HepG2 (cell line): ENCODE measurements at regions not wholly inside any gene's neighbourhood (a gene's known extent, or its start where the extent isn't known, plus 50 kb on each side); places are given as distances from the start of the nearest gene placed in this dataset.

Source experiments
- ATAC-seq: fragments of 200-7000 bp; cut with Tn5 transposase; 3 replicates; pipeline ENCODE4 v1.9.1; 2020; ENCODE audit warnings: mild to moderate bottlenecking, moderate library complexity
- BruUV-seq: library from RNA; stranded (reverse); fragments of 400-500 nt; replicated peaks from 2 replicates; lab custom pipeline; 2021; lab: Mats Ljungman, UMichigan
- CTCF ChIA-PET: fragments of 300-600 bp; formaldehyde crosslinking; extraction: SDS; loops from one replicate; lab custom pipeline; 2021; ENCODE audit warnings: low total read pairs, inconsistent platforms, low intra/inter-chr PET ratio; lab: Yijun Ruan, JAX
- POLR2A ChIA-PET: fragments of 350-600 bp; sonication (Branson Sonifier 250); formaldehyde crosslinking; loops from one replicate; lab custom pipeline; 2020; ENCODE audit warnings: antibody characterized with exemption, inconsistent platforms; lab: Yijun Ruan, JAX
- DNase-seq: peaks from one replicate; pipeline ENCODE4 v3.0.0-alpha.2; 2015; ENCODE audit warnings: low spot score
- FAIRE-seq: peaks from 3 replicates; lab custom pipeline; 2011; peaks lifted over from hg19 to GRCh38; lab: Jason Lieb, UNC
- H2AFZ ChIP-seq: one replicate; pipeline ENCODE4 v1.6.1; 2011; ENCODE audit warnings: low read length, inconsistent platforms
- H3K27ac ChIP-seq: fragments of 300-600 bp; 3 replicates; pipeline ENCODE4 v1.8.0; 2011; ENCODE audit warnings: mixed run types, mild to moderate bottlenecking, mixed read lengths, low read length, inconsistent platforms; ENCODE audit not compliant: insufficient read depth; ENCODE audit errors: extremely low read length
- H3K27me3 ChIP-seq, 2 experiments: fragments of 200-600 bp in 1 of 2; 2 replicates in 1 of 2; 3 replicates in 1 of 2; pipeline versions ENCODE4 v1.6.0 to v1.8.0; 2011; ENCODE audit warnings: low read length in 2 of 2, mild to moderate bottlenecking in 2 of 2, moderate library complexity in 2 of 2, inconsistent platforms in 1 of 2; ENCODE audit not compliant: insufficient read depth in 2 of 2, control insufficient read depth in 1 of 2
- H3K36me3 ChIP-seq, 2 experiments: fragments of 200-600 bp in 1 of 2; replicated peaks in 1 of 2; 2 replicates in 1 of 2; 3 replicates in 1 of 2; pipeline versions ENCODE4 v1.5.1 to v1.8.0; 2011; ENCODE audit warnings: low read length in 2 of 2, inconsistent platforms in 1 of 2; ENCODE audit not compliant: insufficient read depth in 2 of 2, control insufficient read depth in 1 of 2
- H3K4me1 ChIP-seq: 2 replicates; pipeline ENCODE4 v1.5.1; 2012; ENCODE audit warnings: low read length, inconsistent platforms; ENCODE audit not compliant: insufficient read depth
- H3K4me2 ChIP-seq: 2 replicates; pipeline ENCODE4 v1.6.0; 2011; ENCODE audit warnings: low read depth, low read length, inconsistent platforms
- H3K4me3 ChIP-seq, 3 experiments: fragments of 200-600 bp in 1 of 3; sonication (generic), shearing (Covaris generic) in 1 of 3; replicated peaks in 1 of 3; 2 replicates each; pipeline ENCODE4 v1.5.1; 2011 to 2016; ENCODE audit warnings: low read length in 3 of 3, inconsistent platforms in 2 of 3, low read depth in 2 of 3, mild to moderate bottlenecking in 2 of 3, control low read depth in 1 of 3, mixed read lengths in 1 of 3; ENCODE audit not compliant: insufficient read depth in 1 of 3
- H3K79me2 ChIP-seq: one replicate; pipeline ENCODE4 v1.6.1; 2011; ENCODE audit warnings: low read length, inconsistent platforms; ENCODE audit not compliant: insufficient read depth
- H3K9ac ChIP-seq: 2 replicates; pipeline ENCODE4 v1.6.0; 2011; ENCODE audit warnings: mild to moderate bottlenecking, low read depth, low read length, inconsistent platforms; ENCODE audit not compliant: insufficient read depth
- H3K9me3 ChIP-seq: 2 replicates; pipeline ENCODE4 v1.5.1; 2012; ENCODE audit warnings: mild to moderate bottlenecking, low read length
- H4K20me1 ChIP-seq: 2 replicates; pipeline ENCODE4 v1.6.0; 2011; ENCODE audit warnings: inconsistent platforms, mild to moderate bottlenecking, low read length, moderate library complexity; ENCODE audit not compliant: insufficient read depth
- FIP1L1 ChIP-seq: fragments of 200-400 bp; formaldehyde crosslinking; IDR thresholded peaks from 2 replicates; pipeline ENCODE4 v1.6.1; 2018; ENCODE audit warnings: low read depth, mild to moderate bottlenecking, low read length, moderate library complexity, borderline replicate concordance; ENCODE audit not compliant: insufficient read depth
- FOSL2 ChIP-seq: sonication (generic); formaldehyde crosslinking; IDR thresholded peaks from 2 replicates; pipeline ENCODE4 v1.4.0; 2020; ENCODE audit warnings: missing genetic modification reagents
- GFI1 ChIP-seq: sonication (generic); formaldehyde crosslinking; IDR thresholded peaks from 2 replicates; pipeline ENCODE4 v1.5.0; 2020; ENCODE audit warnings: missing genetic modification reagents, mild to moderate bottlenecking, borderline replicate concordance
- MAFF ChIP-seq: IDR thresholded peaks from 2 replicates; pipeline ENCODE4 v1.6.1; 2011; ENCODE audit warnings: low read depth, low read length, improper control_type of control experiment
- MAFK ChIP-seq, 2 experiments: IDR thresholded peaks in 1 of 2; conservative IDR thresholded peaks in 1 of 2; 2 replicates each; pipeline ENCODE4 v1.6.1; 2011; ENCODE audit warnings: improper control_type of control experiment in 2 of 2, low read length in 2 of 2
- NFE2 ChIP-seq: sonication (generic); formaldehyde crosslinking; IDR thresholded peaks from 2 replicates; pipeline ENCODE4 v1.4.0; 2020; ENCODE audit warnings: missing genetic modification reagents
- RELA ChIP-seq: sonication (generic); formaldehyde crosslinking; IDR thresholded peaks from 2 replicates; pipeline ENCODE4 v1.4.0; 2020; ENCODE audit warnings: missing genetic modification reagents
- SAP130 ChIP-seq: IDR thresholded peaks from 2 replicates; pipeline ENCODE4 v1.6.1; 2016; ENCODE audit warnings: low read depth
- ZNF446 ChIP-seq: sonication (generic); formaldehyde crosslinking; IDR thresholded peaks from 2 replicates; pipeline ENCODE4 v1.5.0; 2020; ENCODE audit warnings: mild to moderate bottlenecking, missing genetic modification reagents
- WGBS: methylation state at CpG from one replicate; pipeline ENCODE4 v1.1.6; 2017; ENCODE audit warnings: low lambda C conversion rate; 5-methylcytosine and 5-hydroxymethylcytosine counted together
- in situ Hi-C: cut with HindIII; loops from 2 replicates; pipeline ENCODE4 v1.10.0; 2017; ENCODE audit warnings: low pct_unique_long_range_greater_than_20kb; ENCODE audit not compliant: extremely low pct_ligation_motif_present
- intact Hi-C: fragments of 100-400 bp; cut with micrococcal nuclease; formaldehyde crosslinking; loops from one replicate; pipeline ENCODE4 v1.10.0; 2022; ENCODE audit not compliant: unreplicated experiment
- TF ChIP-seq, protein P1 (sequence below): sonication (generic); formaldehyde crosslinking; IDR thresholded peaks from 2 replicates; pipeline ENCODE4 v1.5.0; 2020; ENCODE audit warnings: mild to moderate bottlenecking, missing genetic modification reagents, borderline replicate concordance
- TF ChIP-seq, protein P2 (sequence below): sonication (generic); formaldehyde crosslinking; IDR thresholded peaks from 2 replicates; pipeline ENCODE4 v1.4.0; 2020; ENCODE audit warnings: mild to moderate bottlenecking, missing genetic modification reagents

DNA sequence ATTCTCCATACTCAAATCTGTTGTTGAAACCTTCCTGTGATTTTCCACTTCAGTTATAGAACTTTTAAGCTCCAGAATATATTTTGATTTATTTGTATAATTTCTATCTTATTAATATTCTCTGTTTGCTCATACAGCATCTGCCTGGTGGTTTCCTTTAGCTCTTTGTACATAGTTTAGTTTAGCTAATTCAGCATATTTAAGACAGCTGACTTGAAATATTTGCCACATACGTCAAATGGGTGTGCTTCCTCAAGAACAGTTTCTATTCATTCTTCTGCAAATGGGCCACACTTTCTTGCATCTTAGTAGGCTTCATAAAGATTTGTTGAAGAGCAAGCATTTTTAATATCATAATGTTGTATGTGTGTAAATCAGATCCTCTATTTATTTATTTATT is 101.8 kb downstream of the MAGEC1 start:
- H3K4me3 ChIP-seq: no peak overlapping the region
- in situ Hi-C loops (no loop called here), intact Hi-C loops (no loop called here)
- H2AFZ ChIP-seq: no peak overlapping the region
- BruUV-seq: no TSS peak
- ChIA-PET CTCF (no interaction called here), POLR2A (no interaction called here)
- no peaks in the 10 kb centered on the region for H4K20me1 ChIP-seq
- FAIRE-seq (no peak), DNase-seq (no peak), ATAC-seq (no peak)
- no peaks in the 10 kb centered on the region for H3K36me3 ChIP-seq
- H3K4me2 ChIP-seq: no peak overlapping the region
- no peak overlapping the region for H3K9ac ChIP-seq
- H3K4me1 ChIP-seq: no peaks in the 10 kb centered on the region
- peaks cover 38% of the 10 kb centered on the region; the same call in 1 of the 2 replicates for H3K9me3 ChIP-seq
- no peak overlapping the region for H3K27ac ChIP-seq
- H3K79me2 ChIP-seq: no peaks in the 10 kb centered on the region
- H3K27me3 ChIP-seq: no peaks in the 10 kb centered on the region
- no peak for TF ChIP-seq FOSL2 (CRISPR knock-in tag)
- TF ChIP-seq FIP1L1: no peak
- peak; percentile 19 to 48; a peak in 3 of 4 replicates for TF ChIP-seq MAFK (conservative IDR thresholded peaks at IDR 0.05 in 1 of 2, IDR thresholded peaks at IDR 0.05 in 1 of 2; ENCODE audit: low read length in 2 of 2)
- TF ChIP-seq MAFF: 0 out of 2 replicates have a peak, but pooled peaks have one; percentile 34
- TF ChIP-seq, protein P1, sequence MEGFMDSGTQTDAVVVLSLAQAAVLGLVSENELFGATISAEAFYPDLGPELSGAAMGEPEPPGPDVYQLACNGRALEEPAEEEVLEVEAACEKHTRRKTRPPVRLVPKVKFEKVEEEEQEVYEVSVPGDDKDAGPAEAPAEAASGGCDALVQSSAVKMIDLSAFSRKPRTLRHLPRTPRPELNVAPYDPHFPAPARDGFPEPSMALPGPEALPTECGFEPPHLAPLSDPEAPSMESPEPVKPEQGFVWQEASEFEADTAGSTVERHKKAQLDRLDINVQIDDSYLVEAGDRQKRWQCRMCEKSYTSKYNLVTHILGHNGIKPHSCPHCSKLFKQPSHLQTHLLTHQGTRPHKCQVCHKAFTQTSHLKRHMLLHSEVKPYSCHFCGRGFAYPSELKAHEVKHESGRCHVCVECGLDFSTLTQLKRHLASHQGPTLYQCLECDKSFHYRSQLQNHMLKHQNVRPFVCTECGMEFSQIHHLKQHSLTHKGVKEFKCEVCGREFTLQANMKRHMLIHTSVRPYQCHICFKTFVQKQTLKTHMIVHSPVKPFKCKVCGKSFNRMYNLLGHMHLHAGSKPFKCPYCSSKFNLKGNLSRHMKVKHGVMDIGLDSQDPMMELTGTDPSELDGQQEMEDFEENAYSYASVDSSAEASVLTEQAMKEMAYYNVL (CRISPR knock-in tag): no peak
- TF ChIP-seq NFE2 (CRISPR knock-in tag): no peak
- no peak for TF ChIP-seq GFI1 (CRISPR knock-in tag)
- TF ChIP-seq ZNF446 (CRISPR knock-in tag): no peak
- no peak for TF ChIP-seq SAP130 (CRISPR knock-in tag)
- TF ChIP-seq RELA: no peak
- TF ChIP-seq, protein P2, sequence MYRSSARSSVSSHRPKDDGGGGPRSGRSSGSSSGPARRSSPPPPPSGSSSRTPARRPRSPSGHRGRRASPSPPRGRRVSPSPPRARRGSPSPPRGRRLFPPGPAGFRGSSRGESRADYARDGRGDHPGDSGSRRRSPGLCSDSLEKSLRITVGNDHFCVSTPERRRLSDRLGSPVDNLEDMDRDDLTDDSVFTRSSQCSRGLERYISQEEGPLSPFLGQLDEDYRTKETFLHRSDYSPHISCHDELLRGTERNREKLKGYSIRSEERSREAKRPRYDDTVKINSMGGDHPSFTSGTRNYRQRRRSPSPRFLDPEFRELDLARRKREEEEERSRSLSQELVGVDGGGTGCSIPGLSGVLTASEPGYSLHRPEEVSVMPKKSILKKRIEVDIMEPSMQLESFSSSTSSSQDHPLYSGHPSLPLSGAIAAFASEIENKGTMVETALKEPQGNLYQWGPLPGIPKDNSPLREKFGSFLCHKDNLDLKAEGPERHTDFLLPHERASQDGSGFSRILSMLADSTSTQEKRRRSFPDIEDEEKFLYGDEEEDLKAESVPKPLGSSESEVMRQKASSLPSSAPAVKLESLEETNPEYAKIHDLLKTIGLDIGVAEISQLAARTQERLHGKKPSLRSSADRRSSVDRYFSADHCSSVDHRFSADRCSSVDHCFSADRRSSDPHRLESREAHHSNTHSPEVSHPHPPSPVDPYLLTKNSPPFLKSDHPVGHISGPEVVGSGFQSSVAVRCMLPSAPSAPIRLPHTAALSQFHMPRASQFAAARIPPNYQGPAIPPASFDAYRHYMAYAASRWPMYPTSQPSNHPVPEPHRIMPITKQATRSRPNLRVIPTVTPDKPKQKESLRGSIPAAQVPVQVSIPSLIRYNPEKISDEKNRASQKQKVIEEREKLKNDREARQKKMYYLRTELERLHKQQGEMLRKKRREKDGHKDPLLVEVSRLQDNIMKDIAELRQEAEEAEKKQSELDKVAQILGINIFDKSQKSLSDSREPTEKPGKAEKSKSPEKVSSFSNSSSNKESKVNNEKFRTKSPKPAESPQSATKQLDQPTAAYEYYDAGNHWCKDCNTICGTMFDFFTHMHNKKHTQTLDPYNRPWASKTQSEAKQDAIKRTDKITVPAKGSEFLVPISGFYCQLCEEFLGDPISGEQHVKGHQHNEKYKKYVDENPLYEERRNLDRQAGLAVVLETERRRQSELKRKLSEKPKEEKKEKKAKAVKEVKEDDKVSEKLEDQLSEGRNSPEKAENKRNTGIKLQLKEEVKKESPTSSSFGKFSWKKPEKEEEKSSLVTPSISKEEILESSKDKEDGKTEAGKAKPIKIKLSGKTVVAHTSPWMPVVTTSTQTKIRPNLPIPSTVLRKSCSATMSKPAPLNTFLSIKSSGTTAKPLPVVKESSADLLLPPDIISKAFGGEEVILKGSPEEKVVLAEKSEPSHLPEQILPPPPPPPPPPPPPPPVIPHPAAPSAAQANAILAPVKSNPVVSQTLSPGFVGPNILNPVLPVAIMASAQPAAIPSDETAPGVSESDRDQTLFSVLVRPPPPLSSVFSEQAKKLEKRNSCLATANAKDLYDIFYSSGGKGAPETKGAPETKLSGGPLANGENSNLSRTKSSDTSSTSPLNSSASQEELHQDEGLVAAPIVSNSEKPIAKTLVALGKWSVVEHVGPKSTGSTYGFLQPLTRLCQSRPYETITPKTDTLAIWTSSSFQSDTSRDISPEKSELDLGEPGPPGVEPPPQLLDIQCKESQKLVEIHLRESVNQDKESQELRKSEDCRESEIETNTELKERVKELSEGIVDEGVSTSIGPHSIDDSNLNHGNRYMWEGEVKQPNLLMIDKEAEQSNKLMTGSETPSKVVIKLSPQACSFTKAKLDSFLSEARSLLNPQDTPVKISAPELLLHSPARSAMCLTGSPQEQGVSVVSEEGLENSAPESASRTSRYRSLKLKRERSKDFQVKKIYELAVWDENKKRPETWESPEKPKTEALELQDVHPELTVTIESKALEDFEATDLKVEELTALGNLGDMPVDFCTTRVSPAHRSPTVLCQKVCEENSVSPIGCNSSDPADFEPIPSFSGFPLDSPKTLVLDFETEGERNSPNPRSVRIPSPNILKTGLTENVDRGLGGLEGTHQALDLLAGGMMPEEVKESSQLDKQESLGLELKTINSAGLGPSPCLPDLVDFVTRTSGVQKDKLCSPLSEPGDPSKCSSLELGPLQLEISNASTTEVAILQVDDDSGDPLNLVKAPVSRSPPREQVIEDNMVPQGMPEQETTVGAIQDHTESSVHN (CRISPR knock-in tag): no peak
- 6% methylated on average over 1 of the region's 1 CpG for WGBS
